SK-N-MC (cell line): ENCODE measurements at regions not wholly inside any gene's neighbourhood (a gene's known extent, or its start where the extent isn't known, plus 50 kb on each side); places are given as distances from the start of the nearest gene placed in this dataset.

Experiments
- DNase-seq: peaks from one replicate; pipeline ENCODE4 v3.0.0-alpha.2; 2011; ENCODE audit warnings: low read depth, low spot score
- H3K27ac ChIP-seq: fragments of 200-600 bp; sonication (generic); 2 replicates; pipeline ENCODE4 v1.5.1; 2016; ENCODE audit warnings: mixed run types
- H3K36me3 ChIP-seq: fragments of 200-600 bp; sonication (generic); 2 replicates; pipeline ENCODE4 v1.6.1; 2017; ENCODE audit warnings: antibody characterized with exemption, low read length, mixed read lengths; ENCODE audit not compliant: insufficient read depth
- H3K4me3 ChIP-seq: fragments of 200-600 bp; sonication (generic); 2 replicates; pipeline ENCODE4 v1.5.1; 2016
- H3K9ac ChIP-seq: fragments of 200-600 bp; sonication (generic); 2 replicates; pipeline ENCODE4 v1.8.0; 2017; ENCODE audit warnings: mixed run types, mixed read lengths; ENCODE audit not compliant: insufficient read length
- H3K9me3 ChIP-seq: fragments of 200-600 bp; sonication (generic); 2 replicates; pipeline ENCODE4 v1.6.1; 2017; ENCODE audit warnings: low read depth, mild to moderate bottlenecking, antibody characterized with exemption, low read length, moderate library complexity, mixed read lengths
- EZH2 ChIP-seq: fragments of 200-600 bp; sonication (generic); IDR thresholded peaks from one replicate; pipeline ENCODE4 v1.6.1; 2017; ENCODE audit warnings: antibody characterized with exemption
- FOXP2 ChIP-seq: optimal IDR thresholded peaks from 2 replicates; pipeline ENCODE3; 2011; ENCODE audit warnings: mild to moderate bottlenecking, moderate library complexity; ENCODE audit not compliant: insufficient read depth; ENCODE audit errors: extremely low read length, control extremely low read depth
- POLR2AphosphoS5 ChIP-seq: IDR thresholded peaks from 2 replicates; pipeline ENCODE4 v1.6.1; 2012; ENCODE audit warnings: mild to moderate bottlenecking, low read depth, low read length, borderline replicate concordance

GRCh38 chr11:13062115-13062514 lies 53.0 kb downstream of the RASSF10 start:
- no peak overlapping the region for H3K9ac ChIP-seq
- TF ChIP-seq POLR2AphosphoS5 (no peak), FOXP2 (no peak), EZH2 (no peak)
- H3K27ac ChIP-seq = no peak overlapping the region
- DNase-seq = no peak
- no peaks in the 10 kb centered on the region for H3K9me3 ChIP-seq
- no peaks in the 10 kb centered on the region for H3K36me3 ChIP-seq
- H3K4me3 ChIP-seq = no peak overlapping the region

DNA sequence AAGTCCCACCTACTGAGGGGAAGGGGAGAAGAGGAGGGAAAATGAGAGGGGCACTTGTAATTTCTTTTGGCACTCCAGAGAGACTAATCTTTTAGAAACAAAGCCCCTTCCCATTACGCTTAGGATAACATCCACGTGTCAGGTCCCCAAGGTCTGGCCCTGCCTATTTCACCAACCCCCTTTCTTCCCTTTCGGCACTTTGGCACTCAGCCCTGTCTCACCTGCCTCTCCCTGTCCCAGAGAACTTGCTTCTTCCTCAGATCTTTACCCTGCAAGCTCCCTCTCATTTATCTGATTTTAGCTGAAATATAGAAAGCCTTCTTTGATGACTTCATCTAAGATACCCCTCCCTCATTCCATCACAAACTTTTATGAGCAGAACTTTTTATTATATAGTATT lies 55.5 kb downstream of the RASSF10 start:
- Histone ChIP-seq H3K4me3 (no peak overlapping the region), H3K36me3 (no peaks in the 10 kb centered on the region), H3K27ac (no peak overlapping the region), H3K9ac (no peak overlapping the region), H3K9me3 (no peaks in the 10 kb centered on the region)
- no peak for DNase-seq
- TF ChIP-seq EZH2 = no peak
- TF ChIP-seq FOXP2 = no peak
- no peak for TF ChIP-seq POLR2AphosphoS5

DNA sequence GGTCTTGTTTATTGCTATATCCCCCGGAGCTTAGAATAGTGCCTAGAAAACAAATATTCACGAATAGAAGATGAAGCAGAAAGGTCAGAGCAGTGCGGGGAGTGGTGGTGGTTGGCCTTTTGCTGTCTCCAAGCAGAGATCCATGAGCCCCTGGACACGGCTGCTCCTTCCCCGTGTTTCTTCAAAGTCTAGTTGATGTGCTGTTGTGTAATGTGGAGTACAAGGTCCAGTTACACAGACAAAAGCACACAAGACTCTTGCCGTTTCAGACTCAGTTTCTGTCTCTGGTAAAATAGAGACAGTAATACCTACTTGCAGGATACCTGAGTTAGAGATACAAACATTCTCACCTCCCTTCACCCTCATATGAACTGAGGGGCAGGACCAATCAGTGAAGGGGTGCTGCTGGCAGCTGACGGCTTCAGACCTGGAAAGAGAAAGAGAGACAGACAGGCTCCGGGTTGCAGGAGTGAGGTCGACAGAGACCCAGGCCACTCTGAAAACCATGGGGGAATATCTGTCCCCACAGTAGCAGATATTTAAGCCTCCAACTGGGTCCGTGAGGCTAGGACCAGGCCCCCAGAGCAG lies 56.2 kb downstream of the RASSF10 start:
- no peak overlapping the region for H3K9ac ChIP-seq
- no peak for DNase-seq
- no peak overlapping the region for H3K4me3 ChIP-seq
- no peaks in the 10 kb centered on the region for H3K9me3 ChIP-seq
- TF ChIP-seq POLR2AphosphoS5 (no peak), EZH2 (no peak), FOXP2 (no peak)
- H3K27ac ChIP-seq = no peak overlapping the region
- no peaks in the 10 kb centered on the region for H3K36me3 ChIP-seq

- no peak overlapping the region for H3K27ac ChIP-seq
- no peaks in the 10 kb centered on the region for H3K9me3 ChIP-seq
- H3K4me3 ChIP-seq = no peak overlapping the region
- no peaks in the 10 kb centered on the region for H3K36me3 ChIP-seq
- H3K9ac ChIP-seq = no peak overlapping the region
- DNase-seq = no peak
- no peak for TF ChIP-seq FOXP2
- no peak for TF ChIP-seq POLR2AphosphoS5
- TF ChIP-seq EZH2 = no peak
Observed at GRCh38 chr11:13068211-13068610, 59.1 kb downstream of the RASSF10 start.

DNA sequence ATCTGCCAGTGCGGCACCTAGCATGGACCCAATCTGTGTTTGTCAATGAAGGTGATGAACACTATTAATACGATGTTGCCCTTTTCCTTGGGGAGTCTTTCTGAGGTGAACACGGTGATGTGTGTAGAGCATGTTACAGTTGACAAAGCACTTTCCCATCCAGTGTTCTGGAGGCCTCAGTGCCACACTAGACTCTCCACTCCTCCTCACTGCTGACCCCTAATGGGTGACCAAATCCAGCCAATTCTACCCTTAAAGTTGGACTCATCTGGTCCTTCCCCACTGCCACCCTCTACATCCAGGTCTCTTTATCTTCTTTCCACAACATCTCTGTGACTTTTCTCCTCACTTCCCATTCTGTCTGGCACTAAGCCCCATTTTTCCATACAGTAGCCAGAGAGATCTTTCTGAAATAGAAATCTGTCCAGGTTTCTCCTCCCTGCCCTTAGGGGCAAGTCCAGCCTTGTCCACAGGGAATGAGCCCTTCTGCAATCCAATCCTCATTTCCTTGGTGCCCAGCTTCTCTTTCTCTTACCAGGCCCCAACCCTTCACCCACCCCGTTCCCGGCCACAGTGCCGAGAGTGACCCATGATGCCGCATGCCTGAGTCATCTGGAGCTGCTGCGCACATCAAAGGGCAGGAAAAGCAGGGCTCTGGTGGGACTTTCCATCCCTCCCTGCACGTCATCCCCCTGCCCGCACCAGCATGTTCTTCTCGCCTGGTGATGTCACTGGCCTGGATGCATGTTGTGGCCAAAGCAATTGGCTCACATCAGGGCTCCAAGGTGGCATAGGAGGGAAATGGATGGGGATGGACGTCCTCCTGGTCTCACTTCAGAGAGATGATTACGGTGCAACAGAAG lies 64.2 kb downstream of the RASSF10 start:
- H3K27ac ChIP-seq = no peak overlapping the region
- no peak for DNase-seq
- H3K4me3 ChIP-seq = no peak overlapping the region
- no peaks in the 10 kb centered on the region for H3K9me3 ChIP-seq
- no peak overlapping the region for H3K9ac ChIP-seq
- H3K36me3 ChIP-seq = no peaks in the 10 kb centered on the region
- no peak for TF ChIP-seq EZH2
- TF ChIP-seq FOXP2 = no peak
- no peak for TF ChIP-seq POLR2AphosphoS5

DNA sequence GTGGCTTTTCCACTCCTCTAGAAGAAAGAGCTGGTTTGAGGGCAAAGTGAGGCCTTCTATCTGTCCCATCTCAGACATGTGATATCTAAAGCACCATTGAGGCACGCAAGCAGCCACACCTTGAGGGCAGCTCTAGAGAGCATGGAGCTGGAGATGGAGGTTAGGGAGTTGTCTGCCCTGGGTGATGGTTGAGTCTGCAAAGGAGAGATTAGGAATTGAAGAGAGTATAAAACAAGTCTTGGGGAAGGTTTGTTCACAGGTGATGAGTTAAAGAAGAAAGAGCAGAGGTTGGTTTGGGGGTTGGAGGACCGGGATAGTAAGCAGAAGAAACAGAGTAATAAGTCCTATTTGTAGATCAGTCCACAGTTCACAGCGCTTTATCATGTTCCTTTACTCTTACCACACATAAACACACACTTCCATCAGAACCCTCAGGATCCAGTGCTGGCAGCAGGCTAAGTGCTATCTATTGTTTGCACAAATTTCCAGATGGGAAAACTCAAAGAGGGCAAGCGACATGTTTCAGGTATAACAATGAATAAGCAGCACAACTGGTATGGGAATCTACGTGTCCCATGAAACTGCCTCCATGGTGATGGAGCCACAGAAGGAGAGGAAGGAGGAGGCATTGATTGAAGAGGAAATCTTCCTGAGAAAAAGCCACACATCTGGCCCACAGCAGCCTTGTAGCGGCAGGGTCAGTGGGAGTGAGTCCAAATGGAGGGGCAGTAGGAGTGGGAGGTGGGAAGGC lies 65.8 kb downstream of the RASSF10 start:
- no peak overlapping the region for H3K9ac ChIP-seq
- no peak for DNase-seq
- no peak for TF ChIP-seq EZH2
- TF ChIP-seq FOXP2 = no peak
- TF ChIP-seq POLR2AphosphoS5 = no peak
- no peak overlapping the region for H3K4me3 ChIP-seq
- H3K36me3 ChIP-seq = no peaks in the 10 kb centered on the region
- H3K9me3 ChIP-seq = no peaks in the 10 kb centered on the region
- H3K27ac ChIP-seq = no peak overlapping the region

DNA sequence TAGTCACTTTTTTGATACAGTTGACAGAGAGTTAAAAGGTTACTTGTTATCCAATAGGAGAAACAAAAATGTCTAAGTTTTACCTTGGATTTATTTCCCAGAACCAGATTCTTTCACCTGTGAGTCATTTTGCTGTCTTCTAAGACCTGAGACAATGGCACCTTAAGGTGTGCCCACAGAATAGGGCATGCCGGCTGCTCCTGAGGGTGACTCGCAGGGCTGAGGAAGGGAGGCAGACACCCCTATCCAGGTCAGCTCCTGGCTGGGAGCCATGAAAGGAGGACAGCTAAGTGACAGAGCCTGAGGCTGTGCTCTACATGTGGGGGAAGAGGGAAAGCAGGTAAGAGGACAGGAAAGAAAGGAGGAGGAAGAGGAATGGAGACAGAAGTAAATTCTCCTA lies 67.8 kb downstream of the RASSF10 start:
- no peak overlapping the region for H3K27ac ChIP-seq
- TF ChIP-seq POLR2AphosphoS5 (no peak), EZH2 (no peak), FOXP2 (no peak)
- H3K9ac ChIP-seq = no peak overlapping the region

DNA sequence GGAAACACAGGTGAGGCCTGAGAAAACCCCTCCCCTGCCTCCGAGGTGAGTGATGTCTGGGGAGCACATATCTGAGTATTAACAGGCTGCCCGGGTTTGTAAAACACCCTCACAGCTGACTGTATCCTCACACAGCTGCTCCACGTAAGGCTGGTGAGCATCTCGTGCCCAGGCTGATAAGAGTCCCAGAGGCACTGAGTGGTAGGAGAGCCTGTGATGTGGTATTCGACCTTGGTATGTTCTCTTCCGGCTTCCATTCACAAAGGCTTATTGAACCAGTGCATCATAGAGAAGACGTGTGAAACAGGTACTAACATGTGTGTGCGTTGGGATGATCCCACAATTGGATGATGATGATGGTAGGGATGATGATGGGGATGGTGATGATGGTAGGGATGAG lies 71.7 kb downstream of the RASSF10 start:
- Histone ChIP-seq H3K4me3 (no peak overlapping the region), H3K9me3 (no peaks in the 10 kb centered on the region), H3K36me3 (no peaks in the 10 kb centered on the region), H3K9ac (no peak overlapping the region), H3K27ac (no peak overlapping the region)
- DNase-seq = no peak
- TF ChIP-seq EZH2 = no peak

More for the DNA sequence above, 67.8 kb downstream of the RASSF10 start:
- Histone ChIP-seq H3K36me3 (no peaks in the 10 kb centered on the region), H3K9me3 (no peaks in the 10 kb centered on the region), H3K4me3 (no peak overlapping the region)
- no peak for DNase-seq
